Prostate gland (tissue), 2 donors: ENCODE measurements at regions not wholly inside any gene's neighbourhood (a gene's known extent, or its start where the extent isn't known, plus 50 kb on each side); places are given as distances from the start of the nearest gene placed in this dataset.

ENCODE experiments used
- DNase-seq: peaks from one replicate; pipeline ENCODE4 v3.0.0-alpha.2; 2019; ENCODE audit warnings: low spot score
- H3K27ac ChIP-seq, 2 donors: fragments of 200-600 bp; sonication (generic); 2 replicates each; pipeline ENCODE4 v1.5.1; 2017 to 2019
- H3K27me3 ChIP-seq: fragments of 200-600 bp; sonication (generic); replicated peaks from 2 replicates; pipeline ENCODE4 v1.5.1; 2019; ENCODE audit not compliant: insufficient read depth
- H3K36me3 ChIP-seq, 2 donors: fragments of 200-600 bp; sonication (generic); 1 replicate in 1 of 2; 2 replicates in 1 of 2; pipeline versions ENCODE4 v1.5.1 to v1.8.1; 2017 to 2019
- H3K4me1 ChIP-seq: fragments of 200-600 bp; sonication (generic); replicated peaks from 2 replicates; pipeline ENCODE4 v1.5.1; 2019
- H3K4me3 ChIP-seq, 2 donors: fragments of 200-600 bp; sonication (generic); 2 replicates each; pipeline ENCODE4 v1.5.1; 2017 to 2019
- H3K9me3 ChIP-seq: fragments of 200-600 bp; sonication (generic); 2 replicates; pipeline ENCODE4 v1.5.1; 2017
- CTCF ChIP-seq, 4 experiments: fragments of 200-600 bp in 2 of 4; fragments of 450-650 bp in 2 of 4; sonication (generic) in 2 of 4; IDR thresholded peaks; 1 replicate in 3 of 4; 2 replicates in 1 of 4; pipeline ENCODE4 v1.5.1; 2016 to 2019; ENCODE audit warnings: antibody characterized with exemption in 4 of 4, mild to moderate bottlenecking in 2 of 4, moderate library complexity in 2 of 4
- POLR2A ChIP-seq: fragments of 450-650 bp; IDR thresholded peaks from one replicate; pipeline ENCODE4 v1.6.1; 2016; ENCODE audit warnings: antibody characterized with exemption, mild to moderate bottlenecking
- POLR2AphosphoS5 ChIP-seq: sonication (generic); formaldehyde crosslinking; IDR thresholded peaks from one replicate; pipeline ENCODE4 v1.6.1; 2017; ENCODE audit warnings: antibody characterized with exemption
- WGBS: methylation state at CpG from one replicate; pipeline ENCODE4 v1.1.5; 2018; 5-methylcytosine and 5-hydroxymethylcytosine counted together
- intact Hi-C: fragments of 100-400 bp; cut with DNase I; formaldehyde crosslinking; loops from one replicate; pipeline ENCODE4 v1.14.2; 2022

GRCh38 chr2:8408560-8409460, 273.0 kb upstream of the ID2 start:
- H3K4me1 ChIP-seq = no peaks in the 10 kb centered on the region
- H3K36me3 ChIP-seq = no peaks in the 10 kb centered on the region
- TF ChIP-seq POLR2AphosphoS5 (no peak), CTCF (IDR thresholded peaks at IDR 0.05) (no peak), POLR2A (no peak)
- no peaks in the 10 kb centered on the region for H3K9me3 ChIP-seq
- no peak overlapping the region for H3K27ac ChIP-seq
- peaks cover 2% of the 10 kb centered on the region for H3K27me3 ChIP-seq
- 87% methylated on average over 8 of the region's 8 CpGs for WGBS
- intact Hi-C loops = no loop called here
- DNase-seq = no peak
- H3K4me3 ChIP-seq = no peak overlapping the region

DNA sequence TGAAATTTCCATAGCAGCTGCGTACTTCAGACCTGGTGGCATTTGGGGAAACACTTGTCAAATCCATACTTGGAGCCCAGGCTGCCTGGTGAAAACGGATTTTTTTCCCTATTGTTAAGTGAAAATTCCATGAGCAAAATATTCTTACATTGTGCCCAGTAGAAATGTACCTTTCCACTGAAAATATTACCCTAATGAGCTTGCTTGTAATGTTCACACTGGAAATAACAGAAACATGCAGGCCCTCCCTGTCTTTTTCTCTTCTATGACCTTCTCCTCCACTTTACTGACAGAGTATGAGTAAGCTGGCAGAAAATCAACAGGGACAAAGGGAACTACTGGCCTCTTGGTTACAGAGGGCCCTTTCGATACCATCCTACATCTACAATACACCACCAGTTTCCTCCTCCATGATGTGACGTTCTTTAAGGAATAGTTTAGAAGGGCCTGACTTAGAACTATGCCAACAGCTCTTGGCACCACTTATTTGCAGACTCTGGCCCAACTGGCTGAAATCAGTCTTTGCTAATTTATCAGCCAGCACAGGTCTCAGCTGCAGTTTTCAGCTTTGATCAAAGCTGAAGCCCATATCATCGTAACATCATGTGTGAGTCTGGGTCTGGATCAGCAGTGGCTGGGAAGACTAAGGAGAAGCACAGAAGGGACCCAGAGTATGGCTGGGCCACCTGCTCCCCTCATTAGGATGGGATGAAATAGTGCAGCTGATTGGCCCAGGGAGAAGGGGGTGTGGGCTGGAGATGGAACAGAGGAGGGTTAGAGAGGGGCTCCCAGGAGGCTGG, 272.2 kb upstream of the ID2 start:
- intact Hi-C loops = no loop called here
- H3K4me3 ChIP-seq = no peak overlapping the region
- H3K27ac ChIP-seq = no peak overlapping the region
- peaks cover 2% of the 10 kb centered on the region for H3K27me3 ChIP-seq
- DNase-seq = no peak
- H3K4me1 ChIP-seq = no peaks in the 10 kb centered on the region
- no peaks in the 10 kb centered on the region for H3K36me3 ChIP-seq
- no peak for TF ChIP-seq POLR2AphosphoS5
- no peak for TF ChIP-seq CTCF (IDR thresholded peaks at IDR 0.05)
- no peak for TF ChIP-seq POLR2A
- no peaks in the 10 kb centered on the region for H3K9me3 ChIP-seq
- WGBS = 89% methylated on average over 5 of the region's 5 CpGs

GRCh38 chr2:8412082-8412481, 269.8 kb upstream of the ID2 start:
- TF ChIP-seq POLR2A (no peak), POLR2AphosphoS5 (no peak), CTCF (IDR thresholded peaks at IDR 0.05) (no peak)
- DNase-seq = no peak
- no peak overlapping the region for H3K4me3 ChIP-seq
- no peaks in the 10 kb centered on the region for H3K36me3 ChIP-seq
- no peaks in the 10 kb centered on the region for H3K9me3 ChIP-seq
- H3K27me3 ChIP-seq = peaks cover 2% of the 10 kb centered on the region
- WGBS = 59% methylated on average over 9 of the region's 9 CpGs
- intact Hi-C loops = no loop called here
- H3K27ac ChIP-seq = no peak overlapping the region
- no peaks in the 10 kb centered on the region for H3K4me1 ChIP-seq

GRCh38 chr2:8412586-8412985, 269.3 kb upstream of the ID2 start:
- H3K36me3 ChIP-seq = no peaks in the 10 kb centered on the region
- H3K4me3 ChIP-seq = no peak overlapping the region
- no peak overlapping the region for H3K27ac ChIP-seq
- 61% methylated on average over 4 of the region's 4 CpGs for WGBS
- no peak for DNase-seq
- intact Hi-C loops = no loop called here
- TF ChIP-seq POLR2AphosphoS5 = no peak
- TF ChIP-seq POLR2A = no peak
- no peak for TF ChIP-seq CTCF (IDR thresholded peaks at IDR 0.05)
- peaks cover 2% of the 10 kb centered on the region for H3K27me3 ChIP-seq
- H3K9me3 ChIP-seq = no peaks in the 10 kb centered on the region
- no peaks in the 10 kb centered on the region for H3K4me1 ChIP-seq
